HCT116 (cell line): ENCODE measurements at regions not wholly inside any gene's neighbourhood (a gene's known extent, or its start where the extent isn't known, plus 50 kb on each side); places are given as distances from the start of the nearest gene placed in this dataset.

Source experiments
- CBX3 ChIP-seq: IDR thresholded peaks from 2 replicates; pipeline ENCODE4 v1.6.1; 2012; ENCODE audit warnings: low read depth
- CTCF ChIP-seq, 3 experiments: fragments of 200-600 bp in 1 of 3; sonication (generic) in 1 of 3; IDR thresholded peaks in 2 of 3; conservative IDR thresholded peaks in 1 of 3; 2 replicates each; pipeline ENCODE4 v1.5.1; 2012 to 2017; ENCODE audit warnings: low read depth in 2 of 3, low read length in 2 of 3, antibody characterized with exemption in 1 of 3, borderline replicate concordance in 1 of 3, control low read depth in 1 of 3, mild to moderate bottlenecking in 1 of 3, mixed read lengths in 1 of 3, mixed run types in 1 of 3, moderate library complexity in 1 of 3; ENCODE audit not compliant: insufficient read depth in 1 of 3
- EGR1 ChIP-seq: IDR thresholded peaks from 2 replicates; pipeline ENCODE4 v1.6.1; 2012; ENCODE audit warnings: low read depth
- EZH2 ChIP-seq: fragments of 200-600 bp; sonication (generic); IDR thresholded peaks from 2 replicates; pipeline ENCODE4 v1.6.1; 2017; ENCODE audit warnings: antibody characterized with exemption, mixed run types
- MAX ChIP-seq: IDR thresholded peaks from 2 replicates; pipeline ENCODE4 v1.6.1; 2012
- POLR2A ChIP-seq: IDR thresholded peaks from 2 replicates; pipeline ENCODE4 v1.7.0; 2011; ENCODE audit warnings: borderline replicate concordance; ENCODE audit not compliant: insufficient read depth, insufficient read length; ENCODE audit errors: extremely low read depth
- POLR2AphosphoS5 ChIP-seq: IDR thresholded peaks from 2 replicates; pipeline ENCODE4 v1.6.1; 2011; ENCODE audit warnings: mild to moderate bottlenecking, low read depth, low read length, moderate library complexity
- SIN3A ChIP-seq: IDR thresholded peaks from 2 replicates; pipeline ENCODE4 v1.6.1; 2012; ENCODE audit warnings: low read depth
- SRF ChIP-seq: IDR thresholded peaks from 2 replicates; pipeline ENCODE4 v1.6.1; 2012; ENCODE audit warnings: low read depth
- TCF7L2 ChIP-seq: IDR thresholded peaks from 2 replicates; pipeline ENCODE4 v1.7.0; 2011; ENCODE audit warnings: borderline replicate concordance, inconsistent platforms; ENCODE audit not compliant: insufficient read depth, insufficient read length; ENCODE audit errors: extremely low read depth

GRCh38 chr2:71925268-71926088 is 222.2 kb downstream of the CYP26B1 start:
- TF ChIP-seq EZH2, result no peak
- TF ChIP-seq POLR2A, result no peak
- no peak for TF ChIP-seq CTCF (IDR thresholded peaks at IDR 0.05 in 2 of 3, conservative IDR thresholded peaks at IDR 0.05 in 1 of 3; ENCODE audit: borderline replicate concordance in 1 of 3, insufficient read depth in 1 of 3, low read depth in 2 of 3, low read length in 2 of 3)
- TF ChIP-seq EGR1, result no peak
- no peak for TF ChIP-seq SRF
- no peak for TF ChIP-seq SIN3A
- TF ChIP-seq POLR2AphosphoS5, result no peak
- no peak for TF ChIP-seq MAX
- TF ChIP-seq TCF7L2, result no peak
- no peak for TF ChIP-seq CBX3
